ENCODE measurements at regions not wholly inside any gene's neighbourhood (a gene's known extent, or its start where the extent isn't known, plus 50 kb on each side); places are given as distances from the start of the nearest gene placed in this dataset.

GRCh38 chr6:113731541-113731940, 125.6 kb upstream of the MARCKS start:
- TF ChIP-seq CTCF (IDR thresholded peaks at IDR 0.05; ENCODE audit: low read length) (no peak), EZH2 (IDR thresholded peaks at IDR 0.05; ENCODE audit: borderline replicate concordance, low read length) (no peak)
